Activated T-helper 9 cell treated with anti-CD3 and anti-CD28 coated beads, Interleukin-2, amount 50 U/mL, for 16 hours (primary cell): ENCODE measurements at regions not wholly inside any gene's neighbourhood (a gene's known extent, or its start where the extent isn't known, plus 50 kb on each side); places are given as distances from the start of the nearest gene placed in this dataset.
"Not testable (repeated sequence)": the region's sequence is repeated elsewhere in the genome, so short reads cannot be mapped to it uniquely, and the experiment has no call there.

Source experiments
- DNase-seq: peaks from one replicate; pipeline ENCODE4 v3.0.0-alpha.2; 2020; ENCODE audit warnings: low read depth

DNA sequence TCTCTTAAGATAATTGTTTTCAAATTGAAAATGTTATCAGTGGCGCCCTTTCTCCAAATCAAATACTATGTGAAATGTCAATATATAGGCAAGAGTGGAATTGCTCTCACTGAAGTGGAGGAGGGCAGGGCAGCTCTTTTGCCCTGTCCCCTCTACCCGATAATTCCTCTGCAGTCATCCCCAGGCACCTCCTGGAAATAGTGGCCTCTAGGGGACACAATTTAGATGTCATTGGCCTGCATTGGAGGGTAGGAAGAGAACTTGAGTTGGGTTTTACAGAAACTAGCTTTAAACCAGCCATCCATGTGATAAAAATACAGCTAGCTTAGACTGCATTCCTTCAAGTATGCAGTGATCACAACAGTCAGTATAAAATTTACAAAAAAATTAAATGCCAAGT lies 288.9 kb downstream of the EDEM1 start:
- DNase-seq = no peak

DNA sequence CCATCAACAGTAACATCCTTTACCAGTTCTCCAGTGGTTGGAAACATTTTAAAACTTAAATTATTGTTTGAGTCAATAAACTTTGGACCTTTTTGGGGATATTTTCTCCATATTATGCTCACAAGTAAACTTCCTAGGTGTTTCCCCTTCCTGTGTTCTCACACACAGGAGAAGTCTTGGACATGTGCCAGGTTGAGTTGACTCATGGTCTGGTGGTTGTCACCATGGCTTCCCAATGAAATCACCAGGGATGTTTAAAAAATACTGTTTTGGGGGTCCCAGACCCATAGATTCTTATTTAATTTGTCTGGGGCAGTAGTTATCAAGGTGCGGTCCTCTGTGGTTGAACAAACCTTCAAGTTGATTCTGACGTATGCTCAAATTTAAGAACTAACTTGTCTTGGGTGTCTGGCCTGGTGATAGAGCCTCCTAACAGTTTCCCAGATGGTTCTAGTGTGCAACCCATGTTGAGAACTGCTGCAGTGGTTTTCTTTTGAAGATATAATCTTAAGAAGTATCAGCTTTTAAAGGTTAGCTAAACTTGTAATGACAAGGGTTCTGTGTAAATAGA lies 291.8 kb downstream of the EDEM1 start:
- no peak for DNase-seq

DNA sequence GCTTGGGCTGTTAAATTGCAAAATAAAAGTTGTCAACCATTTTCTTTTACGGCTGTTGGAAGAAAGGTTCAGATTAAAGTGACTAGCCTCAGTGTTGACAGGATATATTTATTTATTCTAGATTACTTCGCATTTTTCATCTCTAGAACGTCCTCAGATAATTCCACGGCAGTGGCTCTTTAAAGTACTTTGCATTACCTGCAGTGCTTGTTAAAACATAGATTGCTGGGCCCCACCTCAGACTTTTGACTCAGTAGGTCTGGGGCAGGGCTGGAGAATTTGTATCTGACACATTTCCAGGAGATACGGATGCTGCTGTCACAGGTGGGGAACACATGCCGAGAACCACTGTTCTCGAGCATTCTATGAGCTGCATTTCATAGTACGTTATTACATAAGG lies 292.7 kb downstream of the EDEM1 start:
- no peak for DNase-seq

DNA sequence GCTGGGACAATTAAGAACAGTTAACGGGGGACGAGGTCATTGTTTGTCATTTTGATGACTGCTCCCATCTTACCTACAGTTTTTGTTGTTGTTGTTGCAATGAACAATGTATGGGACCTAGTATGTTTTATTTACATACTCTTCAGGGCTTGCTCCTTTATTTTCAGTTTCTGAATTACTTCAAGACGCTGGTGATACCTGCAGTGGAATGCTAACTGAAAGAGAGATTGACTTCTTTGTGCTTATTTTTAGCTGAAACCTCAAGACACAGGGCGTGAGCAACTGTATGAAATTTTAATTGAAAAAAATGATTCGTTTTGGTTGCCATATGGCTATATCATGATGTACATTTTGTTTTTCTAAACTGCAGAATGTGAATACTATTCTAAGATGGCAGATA lies 297.9 kb downstream of the EDEM1 start:
- no peak for DNase-seq

DNA sequence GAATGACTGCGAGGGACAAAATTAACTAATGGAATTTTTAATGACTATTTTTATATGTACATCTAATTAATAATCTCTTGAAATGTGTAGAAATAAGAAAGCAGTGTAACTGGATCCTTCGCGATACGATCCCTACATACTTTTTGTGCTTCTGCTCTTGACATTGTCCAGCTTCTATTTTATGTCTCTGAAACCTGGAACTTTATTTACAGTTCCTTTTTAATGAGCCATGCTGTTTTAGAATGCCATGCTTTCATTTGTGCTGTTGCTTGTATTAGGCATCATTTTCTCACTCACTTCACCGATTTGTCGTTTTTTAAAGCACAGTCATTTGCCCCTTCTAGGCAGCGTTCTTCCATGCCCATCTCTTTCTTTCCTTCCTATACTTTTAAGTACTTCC lies 301.3 kb downstream of the EDEM1 start:
- no peak for DNase-seq

DNA sequence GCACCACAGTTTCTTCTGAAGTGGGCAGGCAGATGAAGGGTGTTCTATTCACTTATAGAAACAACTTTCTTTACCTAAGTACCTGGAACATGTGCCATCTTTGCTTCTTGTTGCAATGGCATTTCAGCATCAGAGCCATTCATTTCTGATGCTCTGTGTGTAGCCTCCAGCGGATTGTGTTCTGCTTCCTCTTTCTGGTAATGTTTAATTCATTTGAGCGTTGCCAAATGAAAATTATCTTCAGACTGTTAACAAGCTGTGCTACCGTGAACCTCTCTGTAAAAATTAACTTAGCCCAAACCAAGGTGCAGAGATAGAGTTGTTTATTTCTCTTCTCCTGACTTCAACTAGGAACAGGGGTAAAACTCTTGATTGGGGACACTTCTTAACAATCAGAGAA lies 302.0 kb downstream of the EDEM1 start:
- DNase-seq = no peak

DNA sequence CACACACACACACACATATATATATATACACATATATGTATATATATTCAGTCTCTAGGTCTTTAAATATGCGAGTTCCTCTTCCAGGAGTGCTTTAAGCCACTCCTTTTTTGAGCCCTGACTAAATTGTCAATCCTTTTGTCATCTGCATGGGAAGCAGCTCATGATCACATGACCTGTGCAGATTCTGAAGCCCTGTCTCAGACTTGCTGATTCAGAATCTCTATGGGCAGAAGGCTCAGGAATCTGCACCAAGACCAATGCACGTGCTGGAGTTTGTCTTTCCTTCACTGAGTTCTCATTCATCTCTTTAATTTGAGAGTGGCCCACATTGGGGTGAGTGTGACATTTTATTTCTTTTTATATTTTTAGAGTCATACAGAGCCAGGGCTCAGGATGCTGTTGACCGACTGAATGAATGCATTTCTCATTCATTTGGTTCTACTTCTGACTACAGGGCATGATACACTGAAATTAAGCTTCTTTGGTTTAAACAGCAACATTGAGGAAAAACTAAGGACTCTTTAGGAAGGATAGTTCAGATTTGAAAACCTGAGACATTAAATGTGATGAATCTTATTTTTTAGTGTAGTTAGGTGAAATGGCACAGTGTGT lies 307.5 kb downstream of the EDEM1 start:
- no peak for DNase-seq

DNA sequence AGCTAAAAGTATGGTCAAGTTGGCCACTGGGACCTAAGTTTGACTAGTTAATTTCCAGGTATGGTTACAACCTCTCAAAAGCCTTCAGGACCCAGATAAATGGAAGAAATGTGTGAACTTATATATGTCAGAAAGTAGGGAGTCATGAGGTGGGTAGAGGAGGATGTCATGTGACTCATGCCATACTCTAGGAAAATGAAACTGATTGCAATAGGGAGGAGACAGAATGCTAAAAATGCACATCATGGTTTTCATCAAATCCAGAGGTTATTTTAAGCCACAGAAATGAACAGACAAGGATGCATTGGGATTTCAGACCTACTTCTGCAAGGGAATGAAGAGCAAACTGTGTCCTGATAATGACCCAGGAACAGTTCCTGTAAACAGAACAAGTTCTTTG lies 310.0 kb downstream of the EDEM1 start:
- no peak for DNase-seq

DNA sequence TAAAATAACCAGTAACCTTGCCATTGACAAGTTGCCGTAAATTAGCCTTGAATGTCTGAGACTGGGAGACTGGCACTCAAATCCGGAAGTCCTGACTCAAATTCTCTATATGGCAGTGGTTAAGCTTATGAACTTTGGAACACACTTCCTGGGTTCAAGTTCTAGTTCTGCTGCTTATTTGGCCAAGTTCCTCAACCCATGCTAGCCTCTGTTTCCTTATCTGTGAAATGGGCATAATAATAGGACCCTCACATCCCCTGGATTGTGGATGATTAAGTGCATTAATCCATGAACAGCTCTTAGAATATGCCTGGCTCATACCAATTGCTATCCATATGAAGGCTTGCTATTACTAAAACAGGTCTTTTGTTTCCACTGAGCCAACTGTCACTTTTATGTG lies 311.5 kb downstream of the EDEM1 start:
- no peak for DNase-seq

DNA sequence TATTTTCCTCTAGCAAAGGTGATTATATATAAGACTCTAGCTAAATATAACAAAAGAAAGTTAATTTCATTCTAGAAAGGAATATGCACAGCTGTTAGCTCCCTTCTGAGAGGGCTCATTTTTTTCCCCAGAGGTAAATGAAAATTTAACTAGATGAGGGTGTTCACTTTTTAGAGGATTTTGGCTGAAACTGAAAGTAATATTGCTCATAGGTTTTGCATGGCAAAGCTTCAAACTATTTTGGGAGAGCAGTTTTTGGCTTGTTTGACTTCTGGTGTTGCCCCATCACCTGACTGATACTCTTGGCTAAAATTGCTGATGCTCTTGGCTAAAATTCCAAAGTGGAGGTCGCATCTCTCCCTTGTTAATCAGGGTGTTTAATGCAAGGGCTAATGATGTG lies 311.9 kb downstream of the EDEM1 start:
- DNase-seq = no peak

DNA sequence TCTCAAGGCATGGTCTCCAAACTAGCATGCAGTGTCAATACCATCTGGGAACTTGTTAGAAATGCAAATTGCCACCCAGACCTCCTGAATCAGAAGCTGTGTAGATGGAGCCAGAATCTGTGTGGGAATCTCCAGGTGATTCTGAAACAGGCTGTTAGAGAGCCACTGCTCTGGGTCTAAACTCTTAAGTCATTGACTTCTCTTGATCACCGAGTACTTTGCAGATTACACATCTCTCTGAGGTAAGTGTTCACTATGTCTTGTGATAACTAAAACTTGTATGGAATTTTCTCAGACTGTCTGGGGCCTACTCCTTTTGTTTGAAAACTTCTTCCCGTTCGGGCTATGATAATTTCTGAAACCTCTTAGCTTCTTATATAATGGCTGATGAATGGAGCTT lies 315.6 kb downstream of the EDEM1 start:
- DNase-seq = no peak

DNA sequence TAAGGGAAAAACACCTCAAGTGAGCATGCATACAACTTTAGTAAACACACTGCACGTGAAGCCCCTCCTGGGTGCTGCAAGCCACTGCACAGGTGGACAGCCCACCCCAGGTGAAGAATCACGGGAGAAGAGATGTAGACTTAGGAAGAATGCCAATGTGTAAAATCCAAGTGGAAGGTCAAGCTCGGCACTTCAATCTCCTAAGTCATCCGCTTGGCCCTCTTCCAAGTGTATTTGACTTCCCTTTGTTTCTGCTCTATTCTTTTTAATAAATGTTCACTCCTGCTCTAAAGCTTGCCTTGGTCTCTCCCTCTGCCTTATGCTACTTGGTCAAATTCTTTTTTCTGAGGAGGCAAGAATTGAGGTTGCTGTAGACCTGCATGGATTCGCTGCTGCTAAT lies 316.6 kb downstream of the EDEM1 start:
- DNase-seq = no peak

DNA sequence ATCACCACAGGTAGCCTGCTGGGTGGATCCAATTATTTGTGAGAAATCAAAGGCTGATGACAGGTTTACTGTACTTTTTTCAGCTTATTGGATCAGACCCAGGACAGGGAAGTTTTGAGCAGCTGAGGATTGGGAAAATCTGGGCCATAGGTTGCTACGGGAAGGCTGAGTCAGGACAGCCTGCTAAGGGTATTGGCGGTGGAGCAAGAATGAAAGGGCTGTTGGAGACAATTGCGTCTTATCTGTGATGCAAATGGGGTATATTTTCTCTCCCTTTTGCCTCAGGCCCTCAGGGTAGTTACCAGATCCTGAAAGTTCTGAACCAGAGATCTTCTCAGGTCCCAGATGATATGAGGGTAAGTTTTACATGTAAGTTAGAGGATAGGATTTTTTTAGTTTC lies 317.7 kb downstream of the EDEM1 start:
- no peak for DNase-seq

DNA sequence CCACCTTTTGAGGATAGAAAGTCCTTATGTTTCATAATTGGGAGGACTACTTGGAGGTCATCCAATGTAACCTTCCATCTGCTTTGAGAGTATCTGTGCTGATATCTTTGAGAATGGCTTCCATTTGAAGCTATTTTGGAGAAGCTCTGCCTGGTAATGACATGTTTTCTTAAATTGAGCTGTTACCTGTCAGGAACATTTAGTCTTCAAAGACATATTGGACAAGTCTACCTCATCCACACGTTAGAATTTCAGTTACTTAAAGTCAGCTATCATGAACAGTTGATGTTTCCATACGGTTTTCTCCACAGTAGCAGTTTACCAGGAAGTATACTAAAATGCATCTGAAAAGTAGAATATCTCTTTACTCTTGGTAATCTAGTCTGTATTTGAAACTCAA lies 318.5 kb downstream of the EDEM1 start:
- no peak for DNase-seq

DNA sequence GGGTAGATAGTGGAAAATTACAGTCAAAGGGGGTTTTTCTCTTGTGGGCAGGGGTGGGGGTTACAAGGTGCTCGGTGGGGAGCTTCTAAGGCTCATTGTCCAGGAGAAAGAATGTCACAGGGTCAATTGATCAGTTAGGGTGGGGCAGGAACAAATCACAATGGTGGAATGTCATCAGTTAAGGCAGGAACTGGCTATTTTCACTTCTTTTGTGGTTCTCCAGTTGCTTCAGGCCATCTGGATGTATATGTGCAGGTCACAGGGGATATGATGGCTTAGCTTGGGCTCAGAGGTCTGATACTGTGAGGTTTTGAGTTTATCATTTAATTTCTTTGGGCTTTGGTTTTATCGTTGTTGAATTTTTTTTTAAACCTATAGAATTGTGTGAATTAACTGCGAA lies 321.4 kb downstream of the EDEM1 start:
- DNase-seq = not testable (repeated sequence)

DNA sequence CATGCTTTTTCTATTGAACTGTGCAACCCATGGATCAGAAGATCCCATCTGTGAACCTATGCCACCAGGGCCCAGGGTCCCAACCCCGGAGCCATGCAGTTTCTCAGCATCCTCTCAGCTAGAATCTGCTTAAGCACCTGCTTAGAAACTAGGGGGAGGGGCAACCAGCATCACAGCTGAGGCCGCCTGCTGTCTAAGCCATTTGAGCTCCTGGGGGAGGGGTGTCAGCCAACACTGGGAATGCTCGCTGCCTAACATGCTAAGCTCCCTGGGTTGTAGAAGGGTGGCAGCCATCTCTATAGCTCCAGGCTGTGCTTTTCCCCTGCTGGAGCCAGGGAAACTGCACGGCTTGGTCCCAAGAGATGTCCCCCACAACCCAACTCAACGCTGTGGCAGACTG lies 322.8 kb downstream of the EDEM1 start:
- no peak for DNase-seq

DNA sequence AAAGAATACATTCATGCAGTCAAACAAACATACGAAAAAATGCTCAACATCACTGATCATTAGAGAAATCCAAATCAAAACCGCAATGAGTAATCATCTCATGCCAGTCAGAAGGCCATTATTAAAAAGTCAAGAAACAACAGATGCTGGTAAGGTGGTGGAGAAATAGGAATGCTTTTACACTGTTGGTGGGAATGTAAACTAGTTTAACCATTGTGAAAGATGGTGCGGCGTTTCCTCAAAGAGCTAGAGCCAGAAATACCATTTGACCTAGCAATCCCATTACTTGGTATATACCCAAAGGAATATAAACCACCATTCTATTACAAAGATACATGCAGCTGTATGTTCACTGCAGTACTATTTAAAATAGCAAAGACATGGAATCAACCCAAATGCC lies 330.4 kb downstream of the EDEM1 start:
- no peak for DNase-seq

DNA sequence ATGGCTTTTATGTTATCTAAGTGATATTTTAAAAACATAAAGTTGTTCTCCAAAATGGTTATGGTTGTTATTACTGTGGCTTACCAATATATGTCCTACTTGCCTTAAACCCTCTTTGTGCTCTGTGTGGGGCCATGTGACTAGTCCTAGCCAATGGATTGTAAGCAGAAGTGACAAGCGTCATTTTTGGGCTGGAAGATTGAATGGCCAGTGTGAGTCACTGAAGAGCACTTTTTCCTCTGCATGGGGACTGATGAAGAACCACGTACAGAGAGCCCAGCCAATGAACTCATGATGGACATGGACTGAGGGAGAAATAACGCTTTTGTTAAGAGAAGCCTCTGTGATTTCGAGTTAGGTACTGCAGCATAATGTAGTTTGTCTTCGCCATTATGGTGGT lies 332.7 kb downstream of the EDEM1 start:
- no peak for DNase-seq

DNA sequence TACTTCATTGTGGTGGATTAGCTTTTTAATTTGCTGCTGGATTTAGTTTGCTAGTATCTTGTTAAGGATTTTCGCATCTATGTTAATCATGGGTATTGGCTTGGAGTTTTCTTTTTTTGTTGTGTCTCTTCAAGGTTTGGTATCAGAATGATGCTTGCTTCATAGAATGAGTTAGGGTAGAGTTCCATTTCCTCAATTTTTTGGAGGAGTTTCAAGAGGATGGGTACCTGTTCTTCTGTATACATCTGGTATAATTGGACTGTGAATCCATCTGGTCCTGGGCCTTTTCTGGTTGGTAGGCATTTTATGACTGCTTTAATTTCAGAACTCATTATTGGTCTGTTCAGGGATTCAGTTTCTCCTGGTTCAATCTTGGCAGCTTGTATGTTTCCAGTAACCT lies 335.6 kb downstream of the EDEM1 start:
- no peak for DNase-seq

DNA sequence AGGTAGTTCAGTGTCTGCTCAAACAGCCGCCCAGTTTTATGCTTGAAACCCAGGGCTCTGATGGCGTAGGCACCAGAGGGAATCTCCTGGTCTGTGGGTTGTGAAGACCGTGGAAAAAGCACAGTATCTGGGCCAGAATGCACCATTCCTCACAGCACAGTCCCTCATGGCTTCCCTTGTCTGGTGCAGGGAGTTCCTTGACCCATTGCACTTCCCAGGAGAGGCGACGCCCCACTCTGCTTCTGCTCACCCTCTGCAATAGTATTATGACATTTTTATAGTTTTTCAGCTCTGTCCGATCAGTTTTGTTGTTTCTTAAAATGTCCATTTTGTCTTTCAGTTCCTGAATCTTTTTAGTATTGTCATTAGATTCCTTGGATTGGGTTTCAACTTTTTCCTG lies 343.5 kb downstream of the EDEM1 start:
- DNase-seq = no peak

DNA sequence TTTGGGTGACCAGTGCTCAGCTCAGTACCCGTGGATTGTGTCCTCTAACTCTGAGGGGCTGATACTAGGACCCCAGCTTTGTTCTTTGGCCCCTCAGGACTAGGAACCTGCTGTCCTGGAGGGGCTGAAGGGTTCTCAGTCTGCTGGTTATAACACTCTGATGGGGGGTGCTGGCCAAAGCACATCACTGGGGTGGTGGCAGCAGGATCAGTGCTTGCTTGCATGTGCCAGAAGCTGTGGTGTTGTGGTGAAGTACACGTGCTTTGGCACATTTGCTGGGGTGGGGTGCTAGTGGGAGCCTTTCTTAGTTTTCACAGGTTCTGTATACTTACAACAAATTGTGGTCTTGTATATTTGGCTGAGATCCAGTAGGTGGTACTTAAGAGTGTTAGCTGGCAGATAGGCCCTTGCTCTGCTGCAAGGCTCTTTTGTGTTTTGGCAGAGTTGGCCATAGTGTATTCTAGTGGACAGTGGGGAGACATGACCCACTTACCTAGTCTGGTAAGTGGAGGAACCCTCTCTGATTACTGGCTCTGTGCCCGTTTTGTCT lies 344.3 kb downstream of the EDEM1 start:
- no peak for DNase-seq

DNA sequence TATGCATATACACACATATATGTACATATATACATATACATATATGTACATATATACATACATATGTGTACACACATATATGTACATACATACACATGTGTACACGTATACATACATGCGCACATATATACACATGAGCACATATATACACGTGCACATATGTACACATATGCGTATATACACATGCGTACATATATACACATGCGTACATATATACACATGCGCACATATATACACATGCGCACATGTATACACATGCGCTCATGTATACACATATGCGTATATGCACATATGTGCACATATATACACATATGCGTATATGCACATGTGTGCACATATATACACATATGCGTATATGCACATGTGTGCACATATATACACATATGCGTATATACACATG lies 353.0 kb downstream of the EDEM1 start:
- DNase-seq = no peak

DNA sequence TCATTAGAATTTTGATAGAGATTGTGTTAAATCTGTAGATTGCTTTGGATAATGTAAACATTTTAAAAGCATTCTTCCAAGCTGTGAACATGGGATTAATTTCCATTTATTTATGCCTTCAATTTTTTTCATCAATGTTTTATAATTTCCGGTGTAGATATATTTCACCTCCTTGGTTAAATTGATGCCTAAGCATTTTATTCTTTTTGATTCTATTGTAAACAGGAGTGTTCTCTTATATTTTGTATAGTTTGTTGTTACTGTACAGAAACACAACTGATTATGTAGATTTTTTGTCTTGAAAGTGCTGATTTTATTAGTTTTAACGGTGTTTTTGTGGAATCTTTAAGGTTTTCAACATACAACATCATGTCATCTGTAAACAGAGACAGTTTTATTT lies 355.0 kb downstream of the EDEM1 start:
- DNase-seq = no peak

DNA sequence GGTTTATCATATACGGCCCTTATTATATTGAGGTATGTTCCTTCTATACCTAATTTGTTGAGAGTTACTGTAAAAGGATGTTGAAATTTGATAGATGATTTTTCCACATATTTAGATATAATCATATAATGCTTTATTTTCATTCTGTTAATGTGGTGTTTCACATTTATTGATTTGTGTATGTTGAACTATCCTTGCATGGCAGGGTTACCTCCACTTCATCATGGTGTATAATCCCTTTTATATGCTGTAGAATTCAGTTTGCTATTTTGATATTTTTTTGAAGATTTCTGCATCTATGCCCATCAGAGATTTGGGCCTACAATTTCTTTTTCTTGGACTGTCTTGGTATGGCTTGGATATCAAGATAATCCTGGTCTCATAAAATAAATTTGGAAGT lies 355.5 kb downstream of the EDEM1 start:
- no peak for DNase-seq
